GM10266 (cell line): ENCODE measurements at regions not wholly inside any gene's neighbourhood (a gene's known extent, or its start where the extent isn't known, plus 50 kb on each side); places are given as distances from the start of the nearest gene placed in this dataset.

Experiments used
- DNase-seq: peaks from one replicate; pipeline ENCODE4 v3.0.0; 2012; ENCODE audit errors: extremely low spot score
- CTCF ChIP-seq: IDR thresholded peaks from 2 replicates; pipeline ENCODE4 v1.5.1; 2012; ENCODE audit warnings: mild to moderate bottlenecking, low read depth; ENCODE audit not compliant: control insufficient read depth, insufficient read depth; ENCODE audit errors: missing control alignments

- TF ChIP-seq CTCF = no peak
- DNase-seq = no peak
Observed at GRCh38 chrX:20606831-20607230, 340.1 kb upstream of the RPS6KA3 start.

GRCh38 chrX:20596856-20597255 lies 330.1 kb upstream of the RPS6KA3 start:
- no peak for DNase-seq
- TF ChIP-seq CTCF = no peak

GRCh38 chrX:20595928-20596575 lies 329.3 kb upstream of the RPS6KA3 start:
- TF ChIP-seq CTCF = no peak
- DNase-seq = no peak

- TF ChIP-seq CTCF = no peak
- DNase-seq = no peak
Observed at GRCh38 chrX:20594985-20595384, 328.3 kb upstream of the RPS6KA3 start.

- no peak for TF ChIP-seq CTCF
- DNase-seq = no peak
Observed at GRCh38 chrX:20593836-20594235, 327.1 kb upstream of the RPS6KA3 start.

- DNase-seq = no peak
Observed at GRCh38 chrX:20593402-20593801, 326.7 kb upstream of the RPS6KA3 start.

More at GRCh38 chrX:20593402-20593801, 326.7 kb upstream of the RPS6KA3 start:
- TF ChIP-seq CTCF = no peak
